AG04450 (cell line): ENCODE measurements at regions not wholly inside any gene's neighbourhood (a gene's known extent, or its start where the extent isn't known, plus 50 kb on each side); places are given as distances from the start of the nearest gene placed in this dataset.

Source experiments
- CTCF ChIA-PET: fragments of 300-600, 350-600 bp; formaldehyde crosslinking; extraction: SDS; loops from one replicate; lab custom pipeline; 2022; ENCODE audit warnings: antibody characterized with exemption, inconsistent platforms; lab: Charles Lee
- POLR2A ChIA-PET: fragments of 350-600 bp; formaldehyde crosslinking; extraction: SDS; loops from one replicate; lab custom pipeline; 2021; ENCODE audit warnings: antibody characterized with exemption, inconsistent platforms; lab: Yijun Ruan, JAX
- DNase-seq: peaks from one replicate; pipeline ENCODE4 v3.0.0-alpha.2; 2011; ENCODE audit warnings: low read depth, low spot score
- H3K27ac ChIP-seq: one replicate; pipeline ENCODE4 v1.5.1; 2012; ENCODE audit warnings: low read depth, low read length, control low read depth
- H3K27me3 ChIP-seq: one replicate; pipeline ENCODE4 v1.6.0; 2012; ENCODE audit warnings: low read length; ENCODE audit not compliant: control insufficient read depth, insufficient read depth
- H3K4me3 ChIP-seq: 2 replicates; pipeline ENCODE4 v1.5.1; 2011; ENCODE audit warnings: mild to moderate bottlenecking, low read depth, low read length, control low read depth
- H3K9me3 ChIP-seq: 2 replicates; pipeline ENCODE4 v1.5.1; 2012; ENCODE audit warnings: low read length; ENCODE audit not compliant: control insufficient read depth, insufficient read depth
- CTCF ChIP-seq: IDR thresholded peaks from 2 replicates; pipeline ENCODE4 v1.5.1; 2011; ENCODE audit warnings: low read depth, low read length, control low read depth, inconsistent platforms

GRCh38 chr14:105847400-105847799, 321.0 kb downstream of the TMEM121 start:
- H3K27ac ChIP-seq: no peak overlapping the region
- no peak overlapping the region for H3K4me3 ChIP-seq
- CTCF ChIA-PET: no interaction called here
- H3K9me3 ChIP-seq: peaks cover 81% of the 10 kb centered on the region
- TF ChIP-seq CTCF: no peak
- POLR2A ChIA-PET: no interaction called here
- H3K27me3 ChIP-seq: no peaks in the 10 kb centered on the region
- no peak for DNase-seq

GRCh38 chr14:105848570-105848969, 322.2 kb downstream of the TMEM121 start:
- ChIA-PET POLR2A (no interaction called here), CTCF (no interaction called here)
- H3K27ac ChIP-seq: no peak overlapping the region
- DNase-seq: no peak
- peaks cover 83% of the 10 kb centered on the region for H3K9me3 ChIP-seq
- no peaks in the 10 kb centered on the region for H3K27me3 ChIP-seq
- H3K4me3 ChIP-seq: no peak overlapping the region
- no peak for TF ChIP-seq CTCF

- no peaks in the 10 kb centered on the region for H3K27me3 ChIP-seq
- no peak for TF ChIP-seq CTCF
Observed at GRCh38 chr14:105849933-105850626, 323.7 kb downstream of the TMEM121 start.

GRCh38 chr14:105850853-105851581, 324.6 kb downstream of the TMEM121 start:
- CTCF ChIA-PET: no interaction called here
- TF ChIP-seq CTCF: no peak
- POLR2A ChIA-PET: no interaction called here
- no peak for DNase-seq
- Histone ChIP-seq H3K4me3 (no peak overlapping the region), H3K27ac (no peak overlapping the region), H3K9me3 (peaks cover 83% of the 10 kb centered on the region), H3K27me3 (no peaks in the 10 kb centered on the region)

More at GRCh38 chr14:105849933-105850626, 323.7 kb downstream of the TMEM121 start:
- no peak overlapping the region for H3K27ac ChIP-seq
- DNase-seq: no peak
- H3K4me3 ChIP-seq: no peak overlapping the region
- peaks cover 83% of the 10 kb centered on the region for H3K9me3 ChIP-seq
- CTCF ChIA-PET: no interaction called here
- POLR2A ChIA-PET: no interaction called here

GRCh38 chr14:105851716-105852377, 325.5 kb downstream of the TMEM121 start:
- CTCF ChIA-PET: no interaction called here
- POLR2A ChIA-PET: no interaction called here
- no peak overlapping the region for H3K27ac ChIP-seq

More at GRCh38 chr14:105851716-105852377, 325.5 kb downstream of the TMEM121 start:
- TF ChIP-seq CTCF: no peak
- H3K9me3 ChIP-seq: peaks cover 83% of the 10 kb centered on the region
- H3K4me3 ChIP-seq: no peak overlapping the region
- H3K27me3 ChIP-seq: no peaks in the 10 kb centered on the region
- no peak for DNase-seq
